SK-N-SH (cell line): ENCODE measurements at regions not wholly inside any gene's neighbourhood (a gene's known extent, or its start where the extent isn't known, plus 50 kb on each side); places are given as distances from the start of the nearest gene placed in this dataset.

Source experiments
- CTCF ChIA-PET: fragments of 300-600, 350-600 bp; formaldehyde crosslinking; extraction: SDS; loops from one replicate; lab custom pipeline; 2021; lab: Yijun Ruan, JAX
- POLR2A ChIA-PET: fragments of 350-600 bp; sonication (Branson Sonifier 250); formaldehyde crosslinking; extraction: SDS; loops from one replicate; lab custom pipeline; 2020; ENCODE audit warnings: antibody characterized with exemption, inconsistent platforms; lab: Yijun Ruan, JAX
- DNase-seq: peaks from one replicate; pipeline ENCODE4 v3.0.0; 2012
- H2AFZ ChIP-seq: fragments of 200-600 bp; sonication (generic); 2 replicates; pipeline ENCODE4 v1.8.1; 2016; ENCODE audit warnings: antibody characterized with exemption, mild to moderate bottlenecking, low read depth
- H3F3A ChIP-seq: fragments of 200-600 bp; sonication (generic); replicated peaks from 2 replicates; pipeline ENCODE3; 2016; ENCODE audit warnings: antibody characterized with exemption, mild to moderate bottlenecking; ENCODE audit not compliant: insufficient read depth
- H3K27ac ChIP-seq, 2 experiments: fragments of 200-500 bp in 1 of 2; fragments of 200-600 bp in 1 of 2; sonication (Bioruptor generic) in 1 of 2; sonication (generic), shearing (Covaris generic) in 1 of 2; 2 replicates each; pipeline versions ENCODE4 v1.5.1 to v1.6.1; 2014 to 2016; ENCODE audit warnings: low read depth in 2 of 2, inconsistent platforms in 1 of 2, low read length in 1 of 2, mild to moderate bottlenecking in 1 of 2, mixed read lengths in 1 of 2
- H3K27me3 ChIP-seq: fragments of 200-600 bp; sonication (generic), shearing (Covaris generic); 2 replicates; pipeline ENCODE4 v1.6.1; 2016; ENCODE audit warnings: mixed run types; ENCODE audit not compliant: insufficient read depth
- H3K36me3 ChIP-seq, 2 experiments: fragments of 200-500 bp in 1 of 2; fragments of 200-600 bp in 1 of 2; sonication (Bioruptor generic) in 1 of 2; sonication (generic) in 1 of 2; replicated peaks in 1 of 2; 2 replicates each; pipeline versions ENCODE3 to v1.5.1; 2014 to 2016; ENCODE audit warnings: low read length in 1 of 2, mild to moderate bottlenecking in 1 of 2; ENCODE audit not compliant: insufficient read depth in 2 of 2, control insufficient read depth in 1 of 2
- H3K4me1 ChIP-seq, 2 experiments: fragments of 200-500 bp in 1 of 2; fragments of 200-600 bp in 1 of 2; sonication (Bioruptor generic) in 1 of 2; sonication (generic), shearing (Covaris generic) in 1 of 2; 2 replicates each; pipeline versions ENCODE4 v1.5.1 to v1.6.1; 2014 to 2016; ENCODE audit warnings: low read depth in 1 of 2, low read length in 1 of 2, mixed run types in 1 of 2; ENCODE audit not compliant: insufficient read depth in 2 of 2, control insufficient read depth in 1 of 2
- H3K4me2 ChIP-seq: fragments of 200-600 bp; sonication (generic), shearing (Covaris generic); 2 replicates; pipeline ENCODE4 v1.6.1; 2017; ENCODE audit warnings: mixed run types
- H3K4me3 ChIP-seq, 2 experiments: fragments of 200-500 bp in 1 of 2; fragments of 200-600 bp in 1 of 2; sonication (Bioruptor generic) in 1 of 2; sonication (generic), shearing (Covaris generic) in 1 of 2; 2 replicates each; pipeline versions ENCODE4 v1.5.1 to v1.8.1; 2014 to 2016; ENCODE audit warnings: low read depth in 2 of 2, inconsistent platforms in 1 of 2, low read length in 1 of 2, mild to moderate bottlenecking in 1 of 2, mixed read lengths in 1 of 2, moderate library complexity in 1 of 2
- H3K79me2 ChIP-seq: fragments of 200-600 bp; sonication (generic); 2 replicates; pipeline ENCODE4 v1.8.1; 2017; ENCODE audit warnings: mild to moderate bottlenecking; ENCODE audit not compliant: insufficient read depth
- H3K9ac ChIP-seq: fragments of 200-600 bp; sonication (generic); 2 replicates; pipeline ENCODE4 v1.6.1; 2017; ENCODE audit warnings: mixed run types
- H3K9me2 ChIP-seq: fragments of 200-600 bp; sonication (generic); 2 replicates; pipeline ENCODE4 v1.6.1; 2017; ENCODE audit warnings: mixed run types
- H3K9me3 ChIP-seq: fragments of 200-600 bp; sonication (generic); 2 replicates; pipeline ENCODE4 v1.6.1; 2017; ENCODE audit warnings: mixed run types, mild to moderate bottlenecking, moderate library complexity
- H4K20me1 ChIP-seq: fragments of 200-600 bp; sonication (generic); 2 replicates; pipeline ENCODE4 v1.6.1; 2017; ENCODE audit warnings: mild to moderate bottlenecking, mixed run types; ENCODE audit not compliant: insufficient read depth
- CHD2 ChIP-seq: fragments of 150-350 bp; IDR thresholded peaks from 2 replicates; pipeline ENCODE4 v1.6.1; 2018; ENCODE audit warnings: low read length; ENCODE audit not compliant: partially characterized antibody
- CTCF ChIP-seq: fragments of 200-600 bp; sonication (generic); IDR thresholded peaks from 2 replicates; pipeline ENCODE4 v1.6.1; 2017; ENCODE audit warnings: antibody characterized with exemption, mild to moderate bottlenecking, moderate library complexity
- EZH2phosphoT487 ChIP-seq: fragments of 200-600 bp; sonication (generic); IDR thresholded peaks from 2 replicates; pipeline ENCODE4 v1.6.1; 2017; ENCODE audit warnings: low read depth, mixed run types, mild to moderate bottlenecking, antibody characterized with exemption, moderate library complexity, borderline replicate concordance
- FOXM1 ChIP-seq: IDR thresholded peaks from 2 replicates; pipeline ENCODE4 v1.4.0; 2012; ENCODE audit warnings: low read depth, mild to moderate bottlenecking
- GATA2 ChIP-seq: sonication (generic); formaldehyde crosslinking; IDR thresholded peaks from 2 replicates; pipeline ENCODE4 v1.5.0; 2020; ENCODE audit warnings: mild to moderate bottlenecking, missing genetic modification reagents
- JUND ChIP-seq: IDR thresholded peaks from 2 replicates; pipeline ENCODE4 v1.4.0; 2012
- MEF2A ChIP-seq: IDR thresholded peaks from 2 replicates; pipeline ENCODE4 v1.4.0; 2012; ENCODE audit warnings: low read depth, borderline replicate concordance
- MXI1 ChIP-seq: IDR thresholded peaks from 2 replicates; pipeline ENCODE4 v1.6.1; 2012; ENCODE audit warnings: mild to moderate bottlenecking, low read depth, low read length, improper control_type of control experiment
- NFIC ChIP-seq: IDR thresholded peaks from 2 replicates; pipeline ENCODE4 v1.4.0; 2012; ENCODE audit warnings: borderline replicate concordance
- NRF1 ChIP-seq: IDR thresholded peaks from 2 replicates; pipeline ENCODE4 v1.6.1; 2012; ENCODE audit warnings: low read depth, mild to moderate bottlenecking, low read length
- PBX3 ChIP-seq: IDR thresholded peaks from 2 replicates; pipeline ENCODE4; 2012
- POLR2AphosphoS5 ChIP-seq: IDR thresholded peaks from 2 replicates; pipeline ENCODE4 v1.6.1; 2012; ENCODE audit warnings: low read depth, low read length
- RAD21 ChIP-seq: IDR thresholded peaks from 2 replicates; pipeline ENCODE4 v1.6.1; 2012; ENCODE audit warnings: mild to moderate bottlenecking, low read length
- RCOR1 ChIP-seq: fragments of 150-350 bp; IDR thresholded peaks from 2 replicates; pipeline ENCODE4 v1.6.1; 2017; ENCODE audit warnings: antibody characterized with exemption, low read length
- RXRA ChIP-seq: IDR thresholded peaks from 2 replicates; pipeline ENCODE4 v1.4.0; 2012; ENCODE audit warnings: low read depth, mild to moderate bottlenecking, borderline replicate concordance
- TAF1 ChIP-seq: IDR thresholded peaks from 2 replicates; pipeline ENCODE4 v1.6.1; 2012; ENCODE audit warnings: low read depth, mild to moderate bottlenecking, low read length, moderate library complexity, borderline replicate concordance
- TCF12 ChIP-seq: IDR thresholded peaks from 2 replicates; pipeline ENCODE4 v1.4.0; 2012
- USF1 ChIP-seq: IDR thresholded peaks from 2 replicates; pipeline ENCODE4 v1.4.0; 2012; ENCODE audit warnings: low read depth, borderline replicate concordance
- USF2 ChIP-seq: fragments of 150-350 bp; IDR thresholded peaks from 2 replicates; pipeline ENCODE4 v1.6.1; 2017; ENCODE audit warnings: antibody characterized with exemption, low read length, low read depth, borderline replicate concordance
- WGBS: methylation state at CpG from one replicate; pipeline ENCODE4 v1.1.6; 2017; ENCODE audit warnings: low lambda C conversion rate; 5-methylcytosine and 5-hydroxymethylcytosine counted together

- Histone ChIP-seq H3K79me2 (no peaks in the 10 kb centered on the region), H3K9ac (no peak overlapping the region), H3K4me2 (no peak overlapping the region), H3K9me2 (no peaks in the 10 kb centered on the region), H3K4me1 (no peaks in the 10 kb centered on the region), H4K20me1 (no peaks in the 10 kb centered on the region), H2AFZ (no peak overlapping the region), H3F3A (no peaks in the 10 kb centered on the region), H3K36me3 (no peaks in the 10 kb centered on the region), H3K4me3 (no peak overlapping the region), H3K27me3 (peaks cover 12% of the 10 kb centered on the region; the same call in 1 of the 2 replicates), H3K9me3 (no peaks in the 10 kb centered on the region), H3K27ac (no peak overlapping the region)
- ChIA-PET CTCF (interaction anchor here (0.5 kb wide), 1 partner anchor 1137 kb away, joined by 3 read pairs; no protein-coding TSS in a partner anchor), POLR2A (no interaction called here)
- TF ChIP-seq EZH2phosphoT487 (no peak), POLR2AphosphoS5 (no peak), CTCF (no peak), TCF12 (no peak), RCOR1 (no peak), FOXM1 (no peak), CHD2 (no peak), NFIC (no peak), MXI1 (no peak)
- WGBS, result 2% methylated on average over 7 of the region's 7 CpGs
- DNase-seq, result no peak
Measured at GRCh38 chr2:103294420-103294819, 532.6 kb downstream of the TMEM182 start.

GRCh38 chr2:103295591-103295990, 533.8 kb downstream of the TMEM182 start:
- no peaks in the 10 kb centered on the region for H3K9me3 ChIP-seq
- H3F3A ChIP-seq, result no peaks in the 10 kb centered on the region
- no peak overlapping the region for H3K9ac ChIP-seq
- DNase-seq, result no peak
- H3K36me3 ChIP-seq, result no peaks in the 10 kb centered on the region
- H3K79me2 ChIP-seq, result no peaks in the 10 kb centered on the region
- ChIA-PET CTCF (no interaction called here), POLR2A (no interaction called here)
- no peak overlapping the region for H3K27ac ChIP-seq
- no peaks in the 10 kb centered on the region for H3K9me2 ChIP-seq
- H2AFZ ChIP-seq, result no peak overlapping the region
- TF ChIP-seq NRF1 (no peak), MXI1 (no peak), TAF1 (no peak), CHD2 (no peak), USF2 (no peak), MEF2A (no peak), FOXM1 (no peak), RAD21 (no peak), GATA2 (CRISPR knock-in tag) (no peak), RXRA (no peak), USF1 (no peak), JUND (no peak), PBX3 (no peak)
- H4K20me1 ChIP-seq, result no peaks in the 10 kb centered on the region
- 29% methylated on average over 1 of the region's 2 CpGs for WGBS
- no peak overlapping the region for H3K4me2 ChIP-seq
- no peaks in the 10 kb centered on the region for H3K4me1 ChIP-seq
- H3K27me3 ChIP-seq, result peaks cover 12% of the 10 kb centered on the region; the same call in 1 of the 2 replicates
- H3K4me3 ChIP-seq, result no peak overlapping the region
